WI38 (cell line): ENCODE measurements at regions not wholly inside any gene's neighbourhood (a gene's known extent, or its start where the extent isn't known, plus 50 kb on each side); places are given as distances from the start of the nearest gene placed in this dataset.

ENCODE experiments used
- H3K4me3 ChIP-seq: 2 replicates; pipeline ENCODE4 v1.5.1; 2011; ENCODE audit warnings: low read depth, mild to moderate bottlenecking, control low read depth, low read length
- TF ChIP-seq, protein P1 (sequence below): IDR thresholded peaks from 2 replicates; pipeline ENCODE4 v1.5.1; 2012; ENCODE audit warnings: low read depth, mild to moderate bottlenecking, control low read depth, low read length

DNA sequence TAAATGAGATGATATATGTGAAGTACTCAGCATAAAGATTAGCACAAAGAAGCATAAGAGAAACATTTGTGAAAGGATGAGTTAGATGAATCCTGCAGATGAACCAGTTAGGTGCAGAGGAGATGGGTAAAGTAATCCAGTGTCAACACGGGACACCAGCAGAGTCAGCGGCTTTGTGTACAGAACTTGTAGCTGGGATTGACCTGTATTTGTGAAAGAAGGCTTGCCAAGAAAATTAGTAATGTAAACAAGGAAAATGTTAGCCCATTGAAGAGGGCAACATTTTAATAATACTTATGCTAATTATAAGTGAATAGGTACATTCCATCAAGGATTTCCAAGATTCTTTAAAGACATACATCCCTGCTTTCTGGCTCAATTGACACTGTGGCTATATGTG, 255.7 kb downstream of the PTEN start:
- TF ChIP-seq, protein P1, sequence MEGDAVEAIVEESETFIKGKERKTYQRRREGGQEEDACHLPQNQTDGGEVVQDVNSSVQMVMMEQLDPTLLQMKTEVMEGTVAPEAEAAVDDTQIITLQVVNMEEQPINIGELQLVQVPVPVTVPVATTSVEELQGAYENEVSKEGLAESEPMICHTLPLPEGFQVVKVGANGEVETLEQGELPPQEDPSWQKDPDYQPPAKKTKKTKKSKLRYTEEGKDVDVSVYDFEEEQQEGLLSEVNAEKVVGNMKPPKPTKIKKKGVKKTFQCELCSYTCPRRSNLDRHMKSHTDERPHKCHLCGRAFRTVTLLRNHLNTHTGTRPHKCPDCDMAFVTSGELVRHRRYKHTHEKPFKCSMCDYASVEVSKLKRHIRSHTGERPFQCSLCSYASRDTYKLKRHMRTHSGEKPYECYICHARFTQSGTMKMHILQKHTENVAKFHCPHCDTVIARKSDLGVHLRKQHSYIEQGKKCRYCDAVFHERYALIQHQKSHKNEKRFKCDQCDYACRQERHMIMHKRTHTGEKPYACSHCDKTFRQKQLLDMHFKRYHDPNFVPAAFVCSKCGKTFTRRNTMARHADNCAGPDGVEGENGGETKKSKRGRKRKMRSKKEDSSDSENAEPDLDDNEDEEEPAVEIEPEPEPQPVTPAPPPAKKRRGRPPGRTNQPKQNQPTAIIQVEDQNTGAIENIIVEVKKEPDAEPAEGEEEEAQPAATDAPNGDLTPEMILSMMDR = no peak

DNA sequence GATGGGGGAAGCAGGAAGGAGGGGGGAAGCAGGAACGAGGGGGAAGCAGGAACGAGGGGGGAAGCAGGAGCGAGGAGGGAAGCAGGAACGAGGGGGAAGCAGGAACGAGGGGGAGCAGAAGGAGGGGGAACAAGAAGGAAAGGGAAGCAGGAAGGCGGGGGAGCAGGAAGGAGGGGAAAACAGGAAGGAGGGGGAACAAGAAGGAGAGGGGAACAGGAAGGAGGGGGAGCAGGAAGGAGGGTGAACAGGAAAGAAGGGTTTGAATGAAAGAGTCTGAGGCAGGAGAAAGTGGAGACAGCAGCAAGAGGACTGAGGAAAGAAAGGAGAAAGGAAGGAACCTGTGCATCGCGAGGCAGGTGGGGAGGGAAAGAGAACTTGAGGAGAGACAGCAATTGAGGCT, 256.6 kb downstream of the PTEN start:
- TF ChIP-seq, protein P1 = no peak
- H3K4me3 ChIP-seq = no peak overlapping the region

More for the DNA sequence above, 255.7 kb downstream of the PTEN start:
- H3K4me3 ChIP-seq = no peak overlapping the region

DNA sequence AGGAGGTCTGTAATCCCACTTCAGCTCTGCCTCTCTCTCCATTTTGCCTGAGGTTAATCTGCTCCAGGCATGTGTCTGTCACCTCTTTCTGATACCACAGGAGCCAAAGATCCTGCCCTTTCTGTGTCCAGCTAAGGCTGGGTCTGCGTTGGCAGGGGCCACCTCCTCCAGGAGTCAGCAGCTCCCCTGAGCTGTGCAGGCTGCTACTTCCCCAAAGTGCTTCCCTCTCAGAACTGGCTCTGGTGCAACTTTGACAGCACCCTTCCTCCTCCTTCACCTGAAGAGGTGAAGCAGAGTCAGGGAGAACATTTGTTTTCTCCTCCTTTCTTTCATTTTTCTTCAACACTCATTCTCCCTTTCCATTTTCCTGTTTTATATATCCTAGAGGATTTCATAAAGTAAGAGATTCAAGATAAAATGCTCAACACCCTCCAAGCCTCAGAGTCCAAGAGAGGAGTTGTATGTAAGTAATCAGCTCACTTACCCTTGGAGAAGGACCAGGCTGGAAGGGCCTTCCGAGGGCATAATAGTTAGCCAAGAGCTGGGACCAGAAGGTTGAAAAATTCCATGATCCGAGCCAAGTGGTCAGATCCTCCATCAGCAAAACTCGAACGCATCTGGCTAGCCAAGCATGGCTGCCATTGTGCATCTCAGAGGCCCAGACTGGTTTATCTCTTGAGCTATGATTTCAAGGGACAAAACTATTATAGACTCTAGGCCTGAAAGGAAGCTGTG, 257.3 kb downstream of the PTEN start:
- no peak overlapping the region for H3K4me3 ChIP-seq

DNA sequence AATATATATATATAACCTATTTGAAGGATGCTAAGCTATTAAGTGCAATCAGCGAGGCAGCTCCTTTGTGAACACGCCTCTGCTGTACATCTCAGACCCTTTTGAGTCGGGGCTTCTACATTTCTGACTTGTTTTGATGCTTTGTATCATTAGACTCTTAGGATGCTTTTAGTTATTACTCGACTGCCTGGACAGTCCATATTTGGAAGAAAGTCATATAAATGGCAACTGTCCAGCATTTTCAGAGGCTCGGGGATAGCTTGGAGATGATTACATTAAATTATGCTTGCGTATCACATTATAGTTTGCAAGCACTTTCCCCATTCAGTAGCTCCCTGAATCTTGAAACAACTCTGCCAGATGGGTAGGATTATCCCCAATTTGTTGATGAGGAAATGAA, 257.9 kb downstream of the PTEN start:
- H3K4me3 ChIP-seq = no peak overlapping the region
- TF ChIP-seq, protein P1 = no peak

More for the DNA sequence above, 257.3 kb downstream of the PTEN start:
- TF ChIP-seq, protein P1 = no peak

DNA sequence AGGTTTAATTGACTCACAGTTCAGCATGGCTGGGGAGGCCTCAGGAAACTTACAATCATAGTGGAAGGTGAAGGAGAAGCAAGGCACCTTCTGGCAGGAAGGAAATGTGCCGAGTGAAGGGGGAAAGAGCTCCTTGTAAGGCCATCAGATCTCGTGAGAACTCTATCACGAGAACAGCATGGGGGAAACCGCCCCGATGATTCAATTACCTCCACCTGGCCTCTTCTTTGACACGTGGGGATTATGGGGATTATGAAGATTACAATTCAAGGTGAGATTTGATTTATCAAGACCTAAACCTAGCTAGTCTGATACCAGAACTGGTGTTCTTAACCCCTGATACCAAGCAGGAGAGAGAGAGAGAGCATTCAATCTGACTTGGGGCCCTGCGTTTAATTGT, 258.7 kb downstream of the PTEN start:
- TF ChIP-seq, protein P1 = no peak
- H3K4me3 ChIP-seq = no peak overlapping the region

DNA sequence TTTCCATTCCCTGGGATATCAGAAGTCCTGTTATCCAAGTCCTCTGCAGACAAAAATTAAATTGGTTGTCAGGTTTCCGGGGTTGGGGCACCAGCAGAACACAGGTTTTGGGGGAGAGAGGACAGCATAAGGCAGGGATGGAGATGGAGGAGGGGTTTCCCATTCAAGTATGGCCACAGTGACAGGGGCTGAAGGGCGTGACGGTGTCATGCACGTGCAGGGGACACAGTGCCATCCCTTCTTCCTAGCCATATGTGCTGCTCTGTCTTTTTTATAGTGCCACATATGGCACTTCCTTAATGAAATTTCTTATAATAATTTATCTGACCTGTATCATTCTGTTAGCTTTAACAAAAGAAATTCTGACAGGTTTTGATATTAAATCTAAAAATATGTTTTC, 259.2 kb downstream of the PTEN start:
- TF ChIP-seq, protein P1 = no peak
- no peak overlapping the region for H3K4me3 ChIP-seq

DNA sequence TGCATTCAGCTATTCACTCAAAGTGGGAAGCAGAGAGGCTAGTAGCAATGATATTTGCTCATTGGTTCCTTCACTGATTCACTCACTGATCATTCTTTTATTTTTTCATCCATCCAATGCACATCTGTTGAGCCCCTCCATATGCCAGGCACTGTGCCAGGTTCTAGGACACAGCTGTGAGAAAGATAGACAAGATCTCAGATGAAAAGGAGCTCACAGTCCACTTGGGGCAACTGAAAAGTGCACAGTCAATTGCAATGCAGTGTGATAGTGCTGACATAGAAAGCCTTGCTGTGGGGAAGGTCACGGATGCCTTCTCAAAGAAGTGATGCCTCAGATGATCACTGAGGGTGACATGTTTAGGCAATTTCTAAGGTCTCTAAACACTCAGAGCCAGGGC, 262.3 kb downstream of the PTEN start:
- TF ChIP-seq, protein P1 = no peak
- H3K4me3 ChIP-seq = no peak overlapping the region
